ENCODE measurements at regions not wholly inside any gene's neighbourhood (a gene's known extent, or its start where the extent isn't known, plus 50 kb on each side); places are given as distances from the start of the nearest gene placed in this dataset.
"Not testable (repeated sequence)": the region's sequence is repeated elsewhere in the genome, so short reads cannot be mapped to it uniquely, and the experiment has no call there.

DNA sequence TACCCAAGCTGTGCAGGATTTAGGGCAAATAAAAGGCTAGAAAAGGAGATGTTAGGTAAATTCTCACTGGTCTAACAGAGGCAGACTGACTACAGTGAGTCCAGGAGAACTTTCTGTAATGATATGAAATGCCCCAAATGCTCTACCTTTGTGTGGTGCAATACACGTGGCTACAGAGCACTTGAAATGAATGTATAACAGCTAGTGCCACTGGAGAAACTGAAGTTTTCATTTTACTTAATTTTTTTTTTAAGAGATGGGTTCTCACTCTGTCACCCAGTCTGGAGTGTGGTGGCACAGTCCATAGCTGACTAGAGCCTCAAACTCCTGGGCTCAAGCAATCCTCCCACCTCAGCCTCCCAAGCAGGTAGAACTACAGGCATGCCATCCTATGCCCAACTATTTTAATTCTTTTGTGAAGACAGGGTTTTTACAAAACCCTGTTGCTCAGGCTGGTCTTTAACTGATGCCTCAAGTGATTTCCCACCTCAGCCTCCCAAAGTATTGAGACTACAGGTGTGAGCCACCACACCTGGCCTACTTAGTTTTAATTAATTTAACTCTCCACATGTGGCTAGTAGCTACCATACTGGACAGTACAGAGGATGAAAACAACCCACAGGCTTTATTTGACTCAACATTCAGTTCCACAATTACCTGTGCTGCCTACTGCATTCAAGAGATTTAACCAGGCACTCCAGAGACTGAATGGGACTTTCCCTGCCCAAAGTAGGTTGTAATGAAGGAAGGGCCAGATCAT is 84.8 kb upstream of the PLEKHM1 start:
- Histone ChIP-seq H3K27me3 (no peaks in the 10 kb centered on the region), H3K27ac (no peak overlapping the region), H3K9me3 (no peaks in the 10 kb centered on the region), H3K36me3 (ENCODE audit: low read depth, missing control alignments) (no peaks in the 10 kb centered on the region), H3K4me1 (no peaks in the 10 kb centered on the region), H3K4me3 (no peak overlapping the region)
- TF ChIP-seq, protein P1, sequence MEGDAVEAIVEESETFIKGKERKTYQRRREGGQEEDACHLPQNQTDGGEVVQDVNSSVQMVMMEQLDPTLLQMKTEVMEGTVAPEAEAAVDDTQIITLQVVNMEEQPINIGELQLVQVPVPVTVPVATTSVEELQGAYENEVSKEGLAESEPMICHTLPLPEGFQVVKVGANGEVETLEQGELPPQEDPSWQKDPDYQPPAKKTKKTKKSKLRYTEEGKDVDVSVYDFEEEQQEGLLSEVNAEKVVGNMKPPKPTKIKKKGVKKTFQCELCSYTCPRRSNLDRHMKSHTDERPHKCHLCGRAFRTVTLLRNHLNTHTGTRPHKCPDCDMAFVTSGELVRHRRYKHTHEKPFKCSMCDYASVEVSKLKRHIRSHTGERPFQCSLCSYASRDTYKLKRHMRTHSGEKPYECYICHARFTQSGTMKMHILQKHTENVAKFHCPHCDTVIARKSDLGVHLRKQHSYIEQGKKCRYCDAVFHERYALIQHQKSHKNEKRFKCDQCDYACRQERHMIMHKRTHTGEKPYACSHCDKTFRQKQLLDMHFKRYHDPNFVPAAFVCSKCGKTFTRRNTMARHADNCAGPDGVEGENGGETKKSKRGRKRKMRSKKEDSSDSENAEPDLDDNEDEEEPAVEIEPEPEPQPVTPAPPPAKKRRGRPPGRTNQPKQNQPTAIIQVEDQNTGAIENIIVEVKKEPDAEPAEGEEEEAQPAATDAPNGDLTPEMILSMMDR (IDR thresholded peaks at IDR 0.05): no peak
- TF ChIP-seq POLR2A (IDR thresholded peaks at IDR 0.05): no peak
- DNase-seq: no peak
- intact Hi-C loops (cut with DNase I; ENCODE audit: low total_unique reads): no loop called here
- WGBS, 2 donors: 83 to 92% methylated on average over 1 of the region's 1 CpG

DNA sequence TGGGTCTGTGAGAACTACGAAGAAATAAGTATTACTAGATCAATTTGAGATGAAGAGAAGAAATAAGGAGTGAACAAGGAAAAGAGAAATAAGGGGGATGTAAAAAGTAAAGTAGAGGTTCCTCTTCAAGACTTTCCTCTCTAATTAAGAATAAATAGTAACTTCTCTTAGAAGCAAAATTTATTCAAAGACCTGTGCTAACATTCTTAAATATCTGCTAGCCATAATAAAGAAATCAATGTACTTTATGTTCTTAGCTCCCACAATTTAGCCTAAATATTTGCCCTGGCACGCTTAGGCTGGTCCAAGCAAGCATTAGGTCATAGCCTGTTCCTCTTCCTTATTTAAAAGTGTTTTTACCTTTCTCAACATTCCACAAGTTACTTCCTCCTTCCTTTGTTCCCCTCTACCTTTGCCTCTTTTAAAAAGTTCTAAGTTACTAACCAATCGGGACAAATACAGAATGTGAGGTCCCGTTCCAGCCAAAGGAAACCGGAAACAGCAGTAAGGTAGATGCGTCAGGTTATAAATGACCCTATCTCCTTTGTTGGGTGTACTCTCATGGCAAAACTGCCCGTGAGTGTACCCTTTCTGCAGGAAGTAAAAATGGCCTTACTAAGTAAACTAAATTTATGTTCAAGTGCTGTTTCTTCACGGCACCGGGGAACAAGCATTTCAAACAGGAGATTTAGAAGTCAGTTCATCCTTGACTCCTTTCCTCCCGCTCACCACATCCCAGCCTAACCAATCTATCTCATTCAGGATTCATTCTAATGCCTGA is 86.2 kb upstream of the PLEKHM1 start:
- DNase-seq; H3K4me1 ChIP-seq; H3K27me3 ChIP-seq; H3K36me3 ChIP-seq (ENCODE audit: low read depth, missing control alignments); H3K27ac ChIP-seq; intact Hi-C loops (cut with DNase I; ENCODE audit: low total_unique reads); H3K4me3 ChIP-seq; H3K9me3 ChIP-seq: not testable (repeated sequence)
- WGBS, 2 donors: 90 to 91% methylated on average over 10 of the region's 10 CpGs

DNA sequence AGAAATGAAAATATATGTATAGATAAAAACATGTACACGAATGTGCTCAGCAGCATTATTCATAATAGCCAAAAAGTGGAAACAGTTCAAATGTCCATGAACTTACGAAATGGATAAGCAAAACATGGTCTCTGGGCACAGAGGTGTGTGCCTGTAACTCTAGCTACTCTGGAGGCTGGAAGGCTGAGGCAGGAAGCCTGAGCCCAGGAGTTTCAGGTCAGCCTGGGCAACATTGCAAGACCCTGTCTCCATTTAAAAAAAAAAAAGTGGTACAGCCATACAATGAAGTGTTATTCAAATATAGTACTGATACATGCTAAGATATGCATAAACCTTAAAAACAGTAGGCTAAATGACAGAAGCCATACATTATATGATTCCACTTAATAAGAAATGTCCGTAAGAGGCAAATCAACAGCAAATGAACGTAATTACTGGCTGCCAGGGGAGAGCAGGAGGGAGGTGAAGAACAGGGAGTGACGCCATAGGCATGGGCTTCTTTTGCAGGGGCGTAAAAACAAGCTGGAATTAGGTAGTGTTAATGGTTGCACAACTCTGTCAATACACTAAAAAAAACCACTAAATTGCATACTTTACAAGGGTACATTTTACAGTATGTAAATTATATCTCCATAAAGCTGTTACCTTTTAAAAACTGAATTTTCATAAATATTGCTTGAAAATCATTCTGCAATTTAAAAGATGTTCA is 87.2 kb upstream of the PLEKHM1 start:
- no peak overlapping the region for H3K27ac ChIP-seq
- H3K27me3 ChIP-seq: no peaks in the 10 kb centered on the region
- intact Hi-C loops (cut with DNase I; ENCODE audit: low total_unique reads): no loop called here
- no peak overlapping the region for H3K4me3 ChIP-seq
- TF ChIP-seq, protein P1 (IDR thresholded peaks at IDR 0.05): no peak
- TF ChIP-seq POLR2A (IDR thresholded peaks at IDR 0.05): no peak
- no peaks in the 10 kb centered on the region for H3K4me1 ChIP-seq
- no peaks in the 10 kb centered on the region for H3K36me3 ChIP-seq (ENCODE audit: low read depth, missing control alignments)
- no peaks in the 10 kb centered on the region for H3K9me3 ChIP-seq
- no peak for DNase-seq
- WGBS, 2 donors: 88 to 91% methylated on average over 6 of the region's 6 CpGs

DNA sequence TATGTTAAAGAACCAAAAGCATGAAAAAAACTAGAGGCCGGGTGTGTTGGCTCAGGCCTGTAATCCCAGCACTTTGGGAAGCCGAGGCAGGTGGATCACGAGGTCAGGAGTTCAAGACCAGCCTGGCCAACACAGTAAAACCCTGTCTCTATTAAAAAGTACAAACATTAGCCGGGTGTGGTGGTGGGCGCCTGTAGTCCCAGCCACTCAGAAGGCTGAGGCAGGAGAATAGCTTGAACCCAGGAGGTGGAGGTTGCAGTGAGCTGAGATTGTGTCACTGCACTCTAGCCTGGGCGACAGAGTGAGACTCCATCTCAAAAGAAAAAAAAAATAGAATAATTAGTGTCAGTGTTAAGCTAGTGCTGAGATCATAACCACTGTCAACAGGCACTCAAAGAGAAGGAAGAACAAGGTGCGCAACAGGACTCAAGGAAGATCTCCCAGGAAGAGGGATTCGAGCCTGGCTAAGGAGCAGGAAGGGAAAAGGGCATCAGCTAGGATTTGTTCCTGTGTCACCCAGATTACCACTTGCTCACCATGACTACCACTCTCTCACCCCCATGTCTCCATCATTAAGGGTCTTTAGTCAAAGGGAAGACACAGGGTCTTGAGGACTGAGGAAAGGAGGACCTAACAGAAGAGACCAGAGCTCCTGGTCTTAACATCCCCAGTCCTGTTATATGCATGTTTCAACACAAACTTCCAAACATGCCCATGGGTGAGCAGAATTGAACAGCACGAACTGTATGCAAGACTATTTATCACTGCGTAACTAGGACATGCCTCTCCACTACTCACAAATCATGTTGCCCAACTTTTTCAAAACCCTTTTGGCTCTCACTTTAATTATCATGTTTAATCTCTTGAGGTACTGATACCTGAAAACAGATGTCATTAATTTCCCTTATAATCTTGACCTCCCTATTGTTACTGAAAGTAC is 88.3 kb upstream of the PLEKHM1 start:
- H3K4me3 ChIP-seq: no peak overlapping the region
- intact Hi-C loops (cut with DNase I; ENCODE audit: low total_unique reads): no loop called here
- WGBS, 2 donors: 94 to 95% methylated on average over 10 of the region's 10 CpGs
- H3K27me3 ChIP-seq: no peaks in the 10 kb centered on the region
- no peaks in the 10 kb centered on the region for H3K36me3 ChIP-seq (ENCODE audit: low read depth, missing control alignments)
- no peak for DNase-seq
- H3K4me1 ChIP-seq: no peaks in the 10 kb centered on the region
- TF ChIP-seq POLR2A (IDR thresholded peaks at IDR 0.05): no peak
- TF ChIP-seq, protein P1 (IDR thresholded peaks at IDR 0.05): no peak
- H3K9me3 ChIP-seq: no peaks in the 10 kb centered on the region
- no peak overlapping the region for H3K27ac ChIP-seq

Data from testis (tissue), 2 donors.